DMS79 treated with DMSO at 0.1 percent for 48 hours (cell line): ENCODE measurements at regions not wholly inside any gene's neighbourhood (a gene's known extent, or its start where the extent isn't known, plus 50 kb on each side); places are given as distances from the start of the nearest gene placed in this dataset.

ENCODE experiments used
- DNase-seq: peaks from one replicate; lab custom pipeline; 2025; lab: John Stamatoyannopoulos, UW

DNA sequence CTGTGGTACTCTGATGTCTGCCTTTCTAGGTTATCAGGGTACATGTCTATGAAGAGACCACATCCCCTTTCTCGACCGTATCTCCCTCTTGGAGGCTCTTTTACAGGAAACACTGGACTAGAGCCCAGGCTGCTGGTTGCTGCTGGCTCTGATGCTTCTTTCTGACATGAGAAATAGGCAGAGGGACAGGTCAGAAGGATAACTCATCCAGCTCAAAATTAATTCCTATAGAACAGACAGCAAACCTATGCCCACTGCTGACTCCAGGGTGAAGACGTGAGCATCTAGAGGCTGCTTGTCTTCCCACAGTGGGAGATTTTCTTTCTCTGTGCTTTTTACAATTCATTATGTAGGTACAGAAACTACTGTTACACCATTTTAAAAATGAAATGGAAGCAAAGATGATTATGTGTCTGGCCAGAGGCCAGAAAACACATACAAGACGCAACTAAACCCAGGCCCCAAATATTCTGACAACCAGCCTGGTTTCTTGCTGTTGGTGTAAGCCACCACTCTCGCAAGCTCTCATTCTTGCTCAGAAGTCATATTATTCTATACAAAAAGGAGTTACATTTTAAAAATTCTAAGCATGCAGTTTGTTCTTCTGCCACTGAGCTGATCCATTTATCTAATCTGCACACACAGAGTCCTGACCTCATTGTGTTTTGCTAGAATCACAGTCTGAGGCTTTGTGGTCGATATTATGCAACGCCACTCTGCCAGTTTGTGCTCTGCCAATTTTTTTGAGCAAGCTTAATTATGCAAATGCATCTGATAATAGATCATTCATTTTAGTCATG is 424.3 kb downstream of the KIF20B start:
- no peak for DNase-seq

DNA sequence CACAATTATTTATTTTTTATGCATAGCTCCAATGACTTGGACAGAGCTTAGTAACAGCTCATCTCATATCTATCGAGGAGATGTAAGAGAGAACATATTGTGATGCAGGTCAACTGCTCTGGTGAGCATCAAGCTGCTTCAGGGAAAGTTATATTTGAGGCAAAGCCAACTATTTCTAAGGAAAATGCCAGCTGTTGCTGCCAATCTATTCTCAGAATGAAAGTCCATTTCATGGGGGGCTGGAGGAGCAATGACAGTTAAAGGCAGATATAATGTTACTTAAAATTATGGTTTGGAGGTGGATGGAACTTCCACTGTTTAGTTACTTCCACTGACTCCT is 424.8 kb downstream of the KIF20B start:
- no peak for DNase-seq

DNA sequence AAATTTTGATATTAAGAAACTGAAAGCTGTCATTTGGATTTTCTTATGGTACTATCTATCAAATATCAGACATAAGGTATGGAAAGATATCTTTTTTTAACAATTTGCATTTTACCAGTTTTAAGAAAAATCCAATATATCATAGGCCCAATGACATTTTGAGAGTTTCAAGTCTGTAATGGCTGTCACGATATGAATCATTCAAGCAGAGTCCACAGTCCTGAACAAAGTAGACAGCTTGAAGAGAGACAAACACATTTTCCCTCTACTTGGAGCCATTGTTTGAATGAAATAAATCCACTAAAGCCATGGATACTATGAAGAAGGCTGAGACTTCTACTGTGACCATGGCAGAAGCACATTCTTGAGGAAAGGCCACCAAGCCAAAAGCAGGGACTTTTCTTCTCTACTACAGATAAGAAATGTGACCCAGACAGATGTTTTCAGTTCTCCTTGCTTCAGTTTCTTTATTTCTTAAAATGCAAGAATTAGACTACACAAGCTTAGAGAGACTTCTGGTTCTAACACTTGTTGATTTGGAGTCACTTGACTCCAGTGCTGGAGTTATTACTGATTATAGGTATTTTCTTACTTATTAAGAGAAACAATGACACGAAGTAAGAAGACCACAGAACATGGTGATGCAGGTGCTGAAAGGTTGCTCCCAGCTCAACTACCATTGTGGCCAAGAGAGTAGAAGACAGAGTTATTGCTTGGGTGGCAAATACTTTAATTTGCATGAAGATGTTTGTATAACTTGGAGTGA is 429.1 kb downstream of the KIF20B start:
- DNase-seq = no peak

DNA sequence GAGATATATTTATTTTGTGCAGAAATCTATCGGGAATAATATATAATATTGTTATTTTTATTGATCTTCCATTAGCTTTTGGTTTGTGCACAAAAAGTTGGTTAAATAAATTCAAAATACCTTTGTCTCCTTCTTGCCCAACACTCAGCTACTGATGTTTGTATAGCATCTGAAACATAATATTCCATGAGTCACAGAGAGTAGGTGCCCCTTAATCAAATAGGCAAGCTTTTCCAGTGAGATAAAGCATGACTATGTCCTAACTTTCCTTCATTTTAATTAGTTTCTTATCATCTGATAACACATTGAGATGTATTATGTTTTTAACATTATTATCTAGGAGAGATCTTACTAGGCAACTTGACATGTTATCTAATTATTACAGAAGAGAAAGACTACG is 432.2 kb downstream of the KIF20B start:
- no peak for DNase-seq

DNA sequence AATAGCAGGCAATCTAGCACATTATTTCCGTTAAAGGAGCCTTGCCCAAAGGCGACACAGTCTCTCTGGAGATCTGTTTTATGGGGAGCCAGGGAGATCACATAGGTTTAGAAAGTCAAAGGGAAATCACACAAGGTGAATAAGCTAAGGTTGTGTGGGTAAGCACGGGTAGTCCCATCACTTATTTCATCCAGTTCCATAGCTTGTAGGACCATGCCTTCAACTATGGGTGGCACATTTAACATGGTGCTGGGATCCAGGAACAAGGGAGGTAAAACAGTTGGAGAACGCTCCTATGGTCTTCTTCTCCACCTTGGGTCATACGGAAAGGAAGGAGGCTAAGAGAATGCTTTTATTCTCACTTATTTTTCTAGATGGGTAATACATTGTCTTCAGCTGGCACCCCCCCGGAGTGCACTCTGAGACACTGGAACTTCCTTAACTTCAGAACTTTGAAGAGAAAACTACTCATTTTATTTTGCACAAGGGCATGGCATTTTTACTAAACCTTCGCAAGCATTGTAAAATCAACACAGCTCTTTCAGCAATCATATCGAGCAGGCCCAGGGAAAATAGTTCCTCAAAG is 435.4 kb downstream of the KIF20B start:
- DNase-seq = no peak

DNA sequence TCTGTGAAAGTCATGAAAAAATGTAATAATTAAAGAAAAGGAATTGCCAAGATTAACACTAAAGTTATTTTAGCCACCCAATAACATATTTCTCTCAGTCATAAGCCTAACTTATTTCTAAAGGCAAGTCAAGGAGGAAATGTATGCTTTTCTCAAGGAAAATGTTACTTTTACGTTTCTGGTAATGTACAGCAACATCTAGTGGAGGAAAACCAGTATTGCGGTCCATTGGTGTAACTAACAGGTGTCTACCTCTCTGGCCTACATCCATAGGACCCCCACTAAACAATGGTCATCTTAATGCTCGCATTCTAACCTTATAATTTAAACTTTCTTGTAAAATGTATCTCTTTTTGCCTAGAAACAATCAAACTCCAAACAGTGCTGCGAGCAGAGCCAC is 437.5 kb downstream of the KIF20B start:
- no peak for DNase-seq

DNA sequence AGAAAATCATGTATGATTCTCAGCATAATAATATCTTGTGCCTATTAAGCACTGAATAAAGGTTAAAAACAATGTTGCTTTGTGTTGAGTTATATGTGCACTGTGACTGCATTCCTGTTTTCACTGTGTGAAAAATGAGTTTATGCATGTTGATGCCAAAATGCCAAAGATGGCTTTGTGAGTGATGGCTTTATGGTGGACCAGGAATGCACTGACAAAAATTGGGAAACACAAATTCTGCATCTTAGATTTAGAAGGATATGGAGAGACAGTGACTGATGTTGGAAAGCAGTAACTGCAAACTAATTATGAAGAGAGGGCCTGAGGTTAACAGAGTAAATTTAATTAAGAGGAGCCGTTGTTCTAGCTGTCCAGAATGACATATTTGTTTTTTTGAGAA is 440.4 kb downstream of the KIF20B start:
- no peak for DNase-seq

DNA sequence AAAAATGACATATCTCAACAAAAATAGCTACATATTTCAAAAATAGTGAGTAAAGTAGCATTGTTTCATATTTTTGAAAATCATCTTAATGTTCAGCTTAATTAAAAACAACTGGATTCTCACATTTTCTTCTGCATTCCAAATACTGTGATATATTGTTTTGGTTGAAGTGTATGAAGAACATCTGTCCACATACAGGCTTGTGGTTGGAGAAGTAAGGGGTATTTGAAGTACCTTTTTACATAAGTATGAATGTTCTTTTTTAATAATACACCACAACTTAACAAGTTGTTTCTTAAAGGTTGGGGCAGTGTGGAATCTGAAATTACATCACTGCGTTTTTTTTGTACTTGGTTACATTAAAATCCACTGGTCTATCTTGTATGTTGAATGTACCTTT is 442.5 kb downstream of the KIF20B start:
- DNase-seq = no peak

DNA sequence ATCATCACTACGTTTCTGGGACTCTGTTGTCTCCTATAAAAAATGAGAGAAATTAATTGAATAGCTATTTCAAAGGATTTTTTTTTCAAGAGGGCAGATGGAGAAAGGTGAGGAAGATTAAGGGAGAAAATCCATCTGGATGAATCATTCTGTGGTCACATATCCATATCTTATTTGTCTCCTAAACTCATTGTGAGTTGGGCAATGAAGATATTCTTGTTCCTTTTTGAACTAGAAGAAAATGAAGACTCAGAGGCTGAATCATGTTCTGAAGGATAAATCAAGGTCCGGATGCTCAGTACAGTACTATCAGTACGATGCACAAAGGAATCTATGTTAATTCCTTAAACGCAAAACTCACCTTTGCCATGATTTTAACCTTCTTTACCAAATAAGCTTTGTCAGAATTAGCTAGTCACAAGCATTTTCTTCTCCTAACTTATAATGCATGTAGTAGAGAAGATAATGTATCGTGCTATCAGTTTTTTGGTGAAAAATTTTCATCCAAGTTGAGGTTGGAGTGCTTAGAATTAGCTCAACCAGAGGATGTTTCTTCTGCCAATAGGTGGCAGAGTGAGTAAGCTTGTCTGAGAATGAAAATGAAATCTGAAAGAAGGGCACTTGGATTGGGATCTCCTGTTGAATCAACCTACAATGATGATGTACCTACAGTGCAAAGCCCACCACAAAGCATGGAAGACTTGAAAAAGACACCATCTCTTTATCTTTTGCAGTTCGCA is 446.9 kb downstream of the KIF20B start:
- DNase-seq = no peak

DNA sequence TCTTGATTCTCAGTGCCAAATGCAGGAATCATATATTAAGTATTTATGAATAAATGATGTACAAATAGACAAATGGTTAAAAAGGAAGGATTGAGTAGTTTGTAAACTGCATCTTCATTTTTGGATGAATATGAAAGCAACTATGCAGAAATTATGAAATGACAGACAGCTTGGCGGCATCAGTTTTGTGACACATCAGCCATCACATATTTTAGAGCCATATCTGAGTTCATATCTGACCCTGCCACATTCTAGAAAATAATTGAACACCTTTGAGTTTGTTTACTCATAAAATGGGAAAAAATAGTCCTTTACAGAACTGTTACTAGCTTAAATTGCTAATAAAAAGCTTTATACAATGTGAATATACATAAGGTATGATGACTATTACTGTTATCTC is 448.2 kb downstream of the KIF20B start:
- DNase-seq = no peak

DNA sequence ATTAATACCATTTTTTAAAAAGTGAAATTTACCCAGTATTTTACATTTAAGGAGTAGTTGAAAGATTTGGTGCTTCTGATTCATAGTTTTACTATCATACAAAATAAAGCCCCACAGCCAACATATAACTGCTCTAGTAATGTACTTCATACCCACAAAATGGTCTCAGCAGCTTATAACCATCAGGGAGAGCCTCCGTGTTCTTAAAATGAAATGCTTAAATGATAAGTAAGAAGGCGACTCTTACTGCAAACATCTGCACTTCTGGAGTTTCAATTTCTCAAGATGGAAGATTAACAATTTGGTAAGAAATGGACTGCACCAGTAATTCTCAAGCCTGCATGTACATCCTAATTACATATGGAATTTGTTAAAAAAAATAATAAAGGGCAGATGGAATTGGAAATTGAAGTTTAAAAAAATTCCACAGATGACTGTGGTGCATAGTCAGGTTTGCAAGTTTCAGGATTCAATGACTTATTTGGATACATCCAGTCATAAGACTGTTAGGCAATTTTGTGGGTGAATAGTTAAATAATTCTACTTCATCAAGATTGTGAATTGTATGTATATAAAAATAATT is 461.0 kb downstream of the KIF20B start:
- DNase-seq = no peak

DNA sequence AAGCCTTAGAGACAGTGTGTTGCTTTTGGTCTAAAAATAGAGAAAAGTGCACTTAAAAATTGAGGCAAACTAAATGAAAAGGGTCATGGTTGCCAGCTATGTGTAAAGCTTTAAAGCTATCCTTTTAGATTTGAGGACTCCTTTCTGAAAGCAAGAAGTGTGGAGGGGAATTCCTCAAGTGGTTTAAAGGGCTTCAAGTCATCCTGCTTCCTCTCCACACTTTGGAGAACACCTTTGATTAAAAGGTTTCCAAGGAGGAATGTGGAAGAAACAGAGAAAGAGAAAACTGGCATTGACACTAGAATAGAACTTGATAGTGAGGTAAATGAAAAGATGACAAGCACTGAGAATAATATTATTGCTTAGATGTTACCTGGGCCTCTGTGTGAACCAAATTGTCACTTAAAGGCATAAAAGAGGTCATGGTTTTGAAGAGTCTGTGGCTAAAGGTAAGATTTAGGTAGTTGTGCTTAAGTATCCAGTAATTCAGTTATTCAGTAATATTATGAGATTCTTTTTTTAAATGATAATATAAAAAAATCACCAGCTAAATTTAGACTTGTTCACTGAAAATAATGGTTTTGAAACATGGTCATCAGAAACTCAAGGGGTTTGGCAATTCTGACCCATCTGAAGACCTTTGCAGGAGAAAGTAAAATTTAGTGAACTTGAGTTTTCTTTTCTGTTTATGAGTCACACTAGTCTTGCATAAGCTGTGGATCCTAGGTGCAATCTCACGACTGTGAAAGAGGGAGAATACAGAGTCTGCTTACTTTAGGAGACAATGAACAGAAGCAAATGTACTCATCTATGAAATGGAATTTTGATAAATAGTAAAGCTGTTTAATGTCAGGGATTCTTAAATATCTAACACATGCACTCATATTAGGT is 466.0 kb downstream of the KIF20B start:
- no peak for DNase-seq

DNA sequence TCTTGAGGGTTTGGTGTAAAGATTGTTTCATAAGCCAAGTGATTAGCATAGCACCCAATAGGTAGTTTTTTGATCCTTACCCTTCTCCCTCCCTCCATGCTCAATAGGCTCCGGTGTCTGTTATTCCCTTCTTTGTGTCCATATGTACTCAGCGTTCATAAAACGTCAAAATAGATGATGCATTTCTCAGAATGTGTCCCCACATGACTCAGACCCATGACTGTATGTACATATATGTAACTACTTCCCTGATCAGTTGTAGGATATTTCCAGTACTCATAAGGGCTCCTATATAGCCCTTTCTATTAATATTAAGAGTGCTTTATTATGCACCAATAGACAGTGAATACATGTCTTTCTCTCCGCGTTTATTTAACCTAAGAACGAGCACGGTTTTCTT is 466.9 kb downstream of the KIF20B start:
- no peak for DNase-seq

DNA sequence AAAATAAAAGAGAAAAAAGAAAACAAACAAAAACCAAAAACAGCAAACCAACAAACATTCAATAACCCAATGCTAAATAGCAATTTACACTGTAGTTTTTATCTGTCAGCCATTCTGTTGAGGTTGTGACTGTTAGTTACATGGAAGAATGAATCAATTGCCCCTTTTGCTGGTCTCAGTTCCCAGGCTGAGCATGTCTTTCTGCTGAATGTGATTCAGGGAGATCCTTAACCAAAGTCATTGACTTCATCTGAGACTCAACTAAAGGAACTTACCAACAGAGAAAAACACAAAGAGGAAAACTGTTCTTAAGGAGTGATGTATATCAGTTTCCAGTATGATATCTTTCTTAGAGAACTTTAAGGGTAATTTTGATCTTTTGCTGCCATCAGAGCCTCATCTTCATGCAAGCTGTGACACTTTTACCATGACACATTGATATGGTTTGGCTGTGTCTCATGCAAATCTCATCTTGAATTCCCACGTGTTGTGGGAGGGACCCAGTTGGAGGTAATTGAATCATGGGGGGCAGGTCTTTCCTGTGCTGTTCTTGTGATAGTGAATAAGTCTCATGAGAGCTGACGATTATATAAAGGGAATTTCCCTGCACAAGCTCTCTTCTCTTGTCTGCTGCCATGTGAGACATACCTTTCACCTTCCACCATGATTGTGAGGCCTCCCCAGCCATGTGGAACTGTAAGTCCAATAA is 469.8 kb downstream of the KIF20B start:
- no peak for DNase-seq

DNA sequence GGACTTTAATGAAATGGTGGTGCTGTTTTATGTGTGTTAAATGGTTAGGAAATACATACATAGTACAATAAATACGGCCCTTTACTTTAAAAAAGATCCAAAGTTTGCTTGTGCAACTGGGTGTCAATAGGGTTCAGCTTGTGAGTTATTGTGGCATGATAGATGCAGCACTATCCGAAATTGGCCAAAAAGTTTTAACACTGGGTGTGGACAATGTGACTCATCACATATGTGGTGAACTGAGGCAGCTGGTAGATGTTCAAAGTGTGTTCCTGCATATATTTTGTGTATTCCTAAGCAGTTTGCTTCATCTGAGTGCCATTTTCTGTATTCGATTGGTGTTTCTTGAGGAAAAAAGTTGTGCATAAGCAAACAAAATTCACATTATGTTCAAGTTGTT is 473.1 kb downstream of the KIF20B start:
- DNase-seq = no peak

DNA sequence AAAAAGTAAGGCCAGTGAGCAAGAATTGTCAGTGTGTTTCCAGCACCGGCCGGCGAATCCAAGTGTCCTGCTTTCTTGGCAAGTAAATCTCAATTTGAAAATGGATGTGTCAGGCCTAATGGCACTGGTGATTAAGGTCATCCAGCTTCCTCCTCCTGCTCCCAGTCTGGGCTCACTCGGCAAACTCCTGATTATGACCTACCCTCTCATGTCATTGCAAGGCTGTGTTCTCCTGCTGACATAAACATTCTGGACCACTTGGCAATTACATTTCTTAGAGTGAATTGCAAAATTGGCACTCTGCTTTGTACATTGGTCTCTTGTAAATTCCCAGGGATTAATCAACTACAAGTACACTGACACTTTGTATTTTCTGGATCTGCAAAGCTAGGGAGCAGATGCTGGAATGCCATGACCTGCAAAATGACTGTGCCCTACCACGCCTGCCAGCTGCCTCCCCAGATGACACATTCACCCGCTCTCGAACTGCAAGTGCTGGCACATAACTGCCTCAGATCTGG is 473.8 kb downstream of the KIF20B start:
- no peak for DNase-seq

DNA sequence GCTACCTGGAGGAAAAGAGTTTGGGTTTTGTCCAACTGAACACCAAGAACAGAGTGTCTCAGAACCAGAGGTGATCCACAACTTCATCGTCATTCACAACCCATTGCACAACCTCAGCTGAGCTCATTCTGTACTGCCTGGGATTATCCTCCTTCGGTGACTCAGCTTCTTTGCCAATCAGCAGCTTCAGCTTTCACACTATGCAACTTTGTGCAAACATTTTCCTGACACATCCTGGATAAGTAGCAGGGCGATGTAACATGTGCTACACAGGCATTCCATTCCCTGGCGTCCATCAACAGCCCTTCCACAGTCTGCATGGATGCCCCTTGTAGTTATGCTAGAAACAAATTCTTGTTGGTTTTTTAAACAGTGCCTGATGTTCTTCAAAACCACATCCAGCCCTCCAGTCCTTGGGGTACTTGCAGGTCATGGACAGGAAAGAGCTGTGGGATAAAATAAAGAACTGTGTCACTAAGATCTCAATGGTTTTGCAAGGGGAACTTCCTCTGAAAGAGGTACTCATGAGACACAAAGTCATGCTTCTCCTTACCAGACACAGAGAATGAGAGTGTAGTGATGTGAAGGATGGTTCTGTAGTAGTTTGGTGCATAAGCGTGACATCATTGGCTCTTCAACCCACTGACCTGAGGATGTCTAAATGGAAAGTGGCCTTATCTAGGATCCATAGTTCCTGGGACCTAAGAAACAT is 478.5 kb downstream of the KIF20B start:
- no peak for DNase-seq

DNA sequence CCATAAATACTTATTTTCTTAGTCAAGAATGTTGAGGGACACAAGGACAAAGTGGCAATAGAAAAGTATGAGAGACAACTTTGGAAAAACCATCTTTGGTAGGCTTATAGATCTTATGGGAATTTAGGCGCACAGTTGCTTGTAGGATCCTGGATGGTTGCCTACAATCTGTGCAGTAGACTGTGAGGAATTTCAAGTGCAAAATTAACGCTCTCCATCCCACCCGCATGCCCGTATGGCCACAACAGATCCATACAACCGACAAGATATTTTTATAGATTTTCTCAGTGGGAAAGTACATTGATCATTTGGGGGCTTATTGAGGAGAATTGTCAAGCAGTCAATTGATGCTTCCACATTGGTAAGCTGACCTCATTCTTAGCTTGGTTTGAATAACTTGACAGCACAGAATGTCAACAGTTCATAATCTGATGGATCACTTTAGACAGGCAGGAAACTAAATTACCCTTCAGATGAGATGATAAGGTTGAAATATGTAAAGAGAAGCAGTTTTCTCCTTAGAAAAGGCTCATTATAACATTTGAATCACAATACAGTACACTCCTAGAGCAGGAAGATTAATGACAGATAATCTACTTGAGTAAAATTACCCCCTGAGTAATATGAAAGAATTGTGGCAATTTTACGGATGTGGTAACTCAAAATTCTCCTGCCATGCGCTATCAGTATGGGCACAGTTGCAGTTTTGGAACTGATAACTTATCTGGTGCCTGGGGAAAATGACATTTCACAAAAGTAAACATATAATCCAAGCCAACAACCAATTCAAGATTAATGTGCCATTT is 479.7 kb downstream of the KIF20B start:
- DNase-seq = peak; percentile 66

DNA sequence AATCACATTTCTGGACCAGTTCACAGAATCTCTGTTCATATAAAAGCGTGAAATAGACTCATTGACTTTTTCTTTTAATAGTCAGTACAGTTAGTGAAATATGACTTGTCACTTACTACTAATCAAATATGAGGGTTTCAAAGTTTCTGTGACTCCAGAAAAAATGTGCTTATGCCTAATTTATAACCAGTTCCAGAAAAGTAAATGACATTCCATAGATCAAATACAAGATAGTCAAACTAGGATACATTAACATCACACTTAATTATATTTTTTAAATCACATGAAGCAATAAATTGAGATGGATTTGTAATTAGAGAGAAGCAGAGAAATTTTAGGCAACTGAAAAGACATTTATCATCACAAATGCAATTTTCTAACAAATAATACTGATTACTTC is 491.4 kb downstream of the KIF20B start:
- DNase-seq = no peak
